Upper lobe of left lung (tissue), 6 donors: ENCODE measurements at regions not wholly inside any gene's neighbourhood (a gene's known extent, or its start where the extent isn't known, plus 50 kb on each side); places are given as distances from the start of the nearest gene placed in this dataset.

Experiments used
- ATAC-seq, 2 donors: fragments of 200-7000 bp; cut with Tn5 transposase; one replicate each; pipeline ENCODE4 v1.9.1; 2022; ENCODE audit warnings: mild to moderate bottlenecking in 2 of 2, moderate library complexity in 2 of 2; ENCODE audit not compliant: low FRiP score in 2 of 2
- DNase-seq, 2 donors: peaks; one replicate each; pipeline ENCODE4 v3.0.0-alpha.2; 2019 to 2020
- H3K27ac ChIP-seq, 4 donors: fragments of 200-600 bp; sonication (generic); one replicate each; pipeline ENCODE4 v1.5.1; 2016 to 2019
- H3K27me3 ChIP-seq, 4 donors: fragments of 200-600 bp; sonication (generic); one replicate each; pipeline ENCODE4 v1.5.1; 2017 to 2019
- H3K36me3 ChIP-seq, 4 donors: fragments of 200-600 bp; sonication (generic); one replicate each; pipeline ENCODE4 v1.5.1; 2016 to 2019
- H3K4me1 ChIP-seq, 4 donors: fragments of 200-600 bp; sonication (generic); one replicate each; pipeline ENCODE4 v1.5.1; 2018 to 2019
- H3K4me3 ChIP-seq, 4 donors: fragments of 200-600 bp; sonication (generic); one replicate each; pipeline ENCODE4 v1.5.1; 2017 to 2019; ENCODE audit warnings: mild to moderate bottlenecking in 2 of 4, moderate library complexity in 1 of 4
- H3K9me3 ChIP-seq, 4 donors: fragments of 200-600 bp; sonication (generic); one replicate each; pipeline ENCODE4 v1.5.1; 2018 to 2019
- CTCF ChIP-seq, 6 experiments: fragments of 450-650 bp in 4 of 6; fragments of 200-600 bp in 2 of 6; sonication (generic) in 2 of 6; IDR thresholded peaks; one replicate each; pipeline ENCODE4 v1.5.1; 2016 to 2019; ENCODE audit warnings: antibody characterized with exemption in 6 of 6
- EP300 ChIP-seq, 4 donors: sonication (generic); formaldehyde crosslinking; IDR thresholded peaks; one replicate each; pipeline ENCODE4 v1.5.1; 2017; ENCODE audit warnings: antibody characterized with exemption in 4 of 4, control low read depth in 2 of 4
- POLR2A ChIP-seq, 4 donors: fragments of 450-650 bp; IDR thresholded peaks; one replicate each; pipeline ENCODE4 v1.5.1; 2016 to 2017; ENCODE audit warnings: antibody characterized with exemption in 4 of 4, mild to moderate bottlenecking in 2 of 4
- POLR2AphosphoS5 ChIP-seq, 2 donors: sonication (generic); formaldehyde crosslinking; IDR thresholded peaks; one replicate each; pipeline ENCODE4 v1.5.1; 2017; ENCODE audit warnings: antibody characterized with exemption in 2 of 2
- WGBS, 2 donors: methylation state at CpG; one replicate each; pipeline ENCODE4 v1.1.5; 2017 to 2018; 5-methylcytosine and 5-hydroxymethylcytosine counted together
- donor health status: DM: no; HTN: no; CAD: no; lungs with moderate emphysema.
- donor health status: DM: no; HTN: yes; CAD: no; lungs with severe emphysema.

- H3K27ac ChIP-seq, result no peak overlapping the region
- no peaks in the 10 kb centered on the region for H3K27me3 ChIP-seq
- WGBS, 2 donors, result 86 to 91% methylated on average over 16 of the region's 16 CpGs
- H3K4me1 ChIP-seq, result no peaks in the 10 kb centered on the region
- no peak overlapping the region for H3K4me3 ChIP-seq
- H3K9me3 ChIP-seq, result no peaks in the 10 kb centered on the region
- ATAC-seq, result no peak
- TF ChIP-seq POLR2AphosphoS5 (IDR thresholded peaks at IDR 0.05), result no peak
- no peak for TF ChIP-seq CTCF (IDR thresholded peaks at IDR 0.05)
- no peak for TF ChIP-seq EP300 (IDR thresholded peaks at IDR 0.05)
- no peak for TF ChIP-seq POLR2A (IDR thresholded peaks at IDR 0.05)
- DNase-seq, result no peak
- no peaks in the 10 kb centered on the region for H3K36me3 ChIP-seq
Measured at GRCh38 chr17:74119049-74119580, 84.4 kb upstream of the RPL38 start.

DNA sequence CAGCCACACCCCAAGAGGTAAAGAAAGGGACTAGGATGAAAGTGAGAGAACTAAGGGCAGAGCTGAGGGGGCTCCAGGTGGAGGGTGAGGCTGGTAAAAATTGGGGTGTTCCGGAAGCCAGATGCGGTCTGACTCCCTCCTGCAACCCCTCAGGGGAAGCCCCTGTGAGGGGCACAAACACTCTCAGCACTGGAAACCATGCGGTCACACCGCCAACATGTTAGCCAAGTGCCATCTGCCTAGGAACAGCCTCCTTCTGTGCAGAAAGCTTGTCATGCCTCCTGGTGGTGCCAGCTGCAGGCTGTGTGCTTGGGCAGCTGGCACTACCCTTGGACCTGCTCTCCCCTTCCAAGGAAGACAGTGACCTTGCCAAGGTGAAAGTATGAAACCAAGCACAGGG is 83.5 kb upstream of the RPL38 start:
- H3K27ac ChIP-seq, result no peak overlapping the region
- ATAC-seq, result no peak
- no peaks in the 10 kb centered on the region for H3K36me3 ChIP-seq
- DNase-seq, result no peak
- no peaks in the 10 kb centered on the region for H3K4me1 ChIP-seq
- H3K9me3 ChIP-seq, result no peaks in the 10 kb centered on the region
- no peak for TF ChIP-seq EP300 (IDR thresholded peaks at IDR 0.05)
- no peak for TF ChIP-seq POLR2AphosphoS5 (IDR thresholded peaks at IDR 0.05)
- no peak for TF ChIP-seq POLR2A (IDR thresholded peaks at IDR 0.05)
- TF ChIP-seq CTCF (IDR thresholded peaks at IDR 0.05), result no peak
- H3K4me3 ChIP-seq, result no peak overlapping the region
- H3K27me3 ChIP-seq, result no peaks in the 10 kb centered on the region
- 79 to 96% methylated on average over 4 of the region's 4 CpGs for WGBS, 2 donors

GRCh38 chr17:74123350-74123749 is 80.1 kb upstream of the RPL38 start:
- Histone ChIP-seq H3K27me3 (no peaks in the 10 kb centered on the region), H3K4me3 (no peak overlapping the region), H3K36me3 (no peaks in the 10 kb centered on the region), H3K27ac (no peak overlapping the region), H3K9me3 (no peaks in the 10 kb centered on the region), H3K4me1 (no peaks in the 10 kb centered on the region)
- DNase-seq, result no peak
- no peak for ATAC-seq
- TF ChIP-seq EP300 (IDR thresholded peaks at IDR 0.05) (no peak), CTCF (IDR thresholded peaks at IDR 0.05) (no peak), POLR2A (IDR thresholded peaks at IDR 0.05) (no peak), POLR2AphosphoS5 (IDR thresholded peaks at IDR 0.05) (no peak)

DNA sequence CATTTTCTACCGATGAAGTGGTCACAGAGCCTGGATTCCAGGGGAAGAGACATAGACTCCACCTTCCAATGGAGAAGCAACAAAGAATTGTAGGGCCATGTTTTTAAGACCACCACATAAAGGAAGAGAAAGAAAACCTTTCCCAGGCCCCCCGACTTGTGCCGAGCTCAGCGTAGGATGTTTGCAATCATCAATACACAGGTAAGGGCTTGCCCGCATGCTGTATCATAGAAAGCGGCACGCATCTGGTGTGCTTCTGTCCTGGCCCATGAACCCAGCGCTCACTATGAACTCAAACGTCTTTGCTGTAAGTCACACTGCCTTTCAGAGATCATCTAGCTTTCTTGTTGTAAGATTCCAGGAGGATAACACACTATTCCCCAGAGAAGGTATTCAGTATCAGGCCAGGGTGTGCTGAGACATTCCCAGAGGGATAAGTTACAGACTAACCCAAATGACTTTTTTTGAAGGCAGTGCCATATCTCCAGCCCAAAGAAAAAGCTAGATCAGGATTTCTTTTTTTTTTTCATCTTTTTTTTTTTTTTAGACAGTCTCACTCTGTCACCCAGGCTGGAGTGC is 79.5 kb upstream of the RPL38 start:
- Histone ChIP-seq H3K27ac (no peak overlapping the region), H3K4me1 (no peaks in the 10 kb centered on the region), H3K36me3 (no peaks in the 10 kb centered on the region), H3K27me3 (no peaks in the 10 kb centered on the region), H3K9me3 (no peaks in the 10 kb centered on the region), H3K4me3 (no peak overlapping the region)
- TF ChIP-seq CTCF (IDR thresholded peaks at IDR 0.05) (no peak), EP300 (IDR thresholded peaks at IDR 0.05) (no peak), POLR2AphosphoS5 (IDR thresholded peaks at IDR 0.05) (no peak), POLR2A (IDR thresholded peaks at IDR 0.05) (no peak)
- no peak for ATAC-seq
- 88 to 92% methylated on average over 9 of the region's 9 CpGs for WGBS, 2 donors
- DNase-seq, result no peak

DNA sequence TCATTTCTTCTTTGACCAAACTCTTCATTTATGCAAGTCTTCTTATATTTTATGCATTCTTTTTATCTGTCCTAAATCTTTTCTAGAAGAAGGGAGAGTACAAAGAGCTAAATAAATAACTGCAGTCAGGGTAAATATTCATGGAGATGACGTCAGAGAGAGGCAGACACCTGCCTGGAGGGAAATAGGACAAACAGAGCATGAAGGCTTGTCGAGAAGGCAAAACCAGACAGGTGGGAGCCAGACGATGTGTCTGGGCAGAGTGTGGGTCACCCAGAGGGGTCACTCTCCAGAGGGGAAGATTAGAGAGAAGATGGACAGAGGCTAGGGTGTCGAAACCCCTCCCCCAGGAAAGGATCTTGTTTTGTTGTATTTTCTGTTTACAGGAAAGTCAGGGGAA is 78.3 kb upstream of the RPL38 start:
- no peaks in the 10 kb centered on the region for H3K27me3 ChIP-seq
- no peaks in the 10 kb centered on the region for H3K36me3 ChIP-seq
- ATAC-seq (no peak), DNase-seq (no peak)
- H3K27ac ChIP-seq, result no peak overlapping the region
- no peaks in the 10 kb centered on the region for H3K9me3 ChIP-seq
- no peak overlapping the region for H3K4me3 ChIP-seq
- H3K4me1 ChIP-seq, result no peaks in the 10 kb centered on the region
- 41 to 49% methylated on average over 4 of the region's 4 CpGs for WGBS, 2 donors
- no peak for TF ChIP-seq POLR2AphosphoS5 (IDR thresholded peaks at IDR 0.05)
